AG04449 (cell line): ENCODE measurements at regions not wholly inside any gene's neighbourhood (a gene's known extent, or its start where the extent isn't known, plus 50 kb on each side); places are given as distances from the start of the nearest gene placed in this dataset.

Experiments
- CTCF ChIA-PET: fragments of 350-600 bp; formaldehyde crosslinking; extraction: SDS; loops from one replicate; lab custom pipeline; 2021; ENCODE audit warnings: antibody characterized with exemption; lab: Yijun Ruan, JAX
- POLR2A ChIA-PET: fragments of 400-600, 350-600 bp; formaldehyde crosslinking; extraction: SDS; loops from one replicate; lab custom pipeline; 2020; ENCODE audit warnings: antibody characterized with exemption, inconsistent platforms; lab: Yijun Ruan, JAX
- DNase-seq: peaks from one replicate; pipeline ENCODE4 v3.0.0-alpha.2; 2010; ENCODE audit warnings: low read depth, low spot score
- H3K4me3 ChIP-seq: 2 replicates; pipeline ENCODE4 v1.5.1; 2011; ENCODE audit warnings: low read depth, mild to moderate bottlenecking, control low read depth, low read length
- CTCF ChIP-seq: IDR thresholded peaks from one replicate; pipeline ENCODE4 v1.5.1; 2011; ENCODE audit warnings: mild to moderate bottlenecking, moderate library complexity, low read length, control low read depth, inconsistent platforms; ENCODE audit not compliant: insufficient read depth; ENCODE audit errors: missing control alignments

DNA sequence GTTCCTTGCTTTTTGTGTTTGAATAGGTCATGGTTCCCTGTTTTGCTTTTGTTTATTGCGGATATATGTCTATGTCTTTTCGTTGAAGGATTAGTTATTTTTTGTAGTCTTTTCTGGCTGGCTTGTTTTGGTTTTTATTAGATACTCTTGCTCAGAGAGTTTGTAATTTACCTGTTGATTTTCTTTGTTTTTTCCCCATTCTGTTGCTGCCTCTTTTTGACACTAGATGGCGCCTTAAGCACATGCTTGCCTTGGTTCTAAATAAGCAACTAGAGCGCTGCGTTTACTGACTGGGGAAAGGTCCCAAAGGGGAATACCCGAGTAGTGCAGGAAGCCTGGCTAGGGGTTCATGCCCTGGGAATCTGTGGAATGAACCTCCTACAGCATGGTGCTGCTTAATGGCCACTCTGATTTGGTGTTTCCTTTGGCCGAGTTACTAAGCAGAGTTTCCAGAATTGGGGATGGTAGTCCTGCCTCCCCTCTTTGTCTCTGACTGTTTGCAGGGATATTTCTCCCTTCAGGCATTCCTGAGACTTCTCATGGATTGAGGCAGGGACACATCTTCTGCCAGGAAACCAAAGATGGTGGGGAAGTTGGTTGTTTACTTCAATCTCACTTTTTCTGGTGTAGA is 143.2 kb downstream of the PTPRU start:
- TF ChIP-seq CTCF = peak; percentile 39
- ChIA-PET CTCF (interaction anchor here (1.4 to 2.4 kb wide), 3 partner anchors 17 to 145 kb away, joined by 3 to 7 read pairs (median 4); no protein-coding TSS in a partner anchor), POLR2A (no interaction called here)

More for the DNA sequence above, 143.2 kb downstream of the PTPRU start:
- DNase-seq = no peak
- H3K4me3 ChIP-seq = no peak overlapping the region
